ENCODE measurements at regions not wholly inside any gene's neighbourhood (a gene's known extent, or its start where the extent isn't known, plus 50 kb on each side); places are given as distances from the start of the nearest gene placed in this dataset.

DNA sequence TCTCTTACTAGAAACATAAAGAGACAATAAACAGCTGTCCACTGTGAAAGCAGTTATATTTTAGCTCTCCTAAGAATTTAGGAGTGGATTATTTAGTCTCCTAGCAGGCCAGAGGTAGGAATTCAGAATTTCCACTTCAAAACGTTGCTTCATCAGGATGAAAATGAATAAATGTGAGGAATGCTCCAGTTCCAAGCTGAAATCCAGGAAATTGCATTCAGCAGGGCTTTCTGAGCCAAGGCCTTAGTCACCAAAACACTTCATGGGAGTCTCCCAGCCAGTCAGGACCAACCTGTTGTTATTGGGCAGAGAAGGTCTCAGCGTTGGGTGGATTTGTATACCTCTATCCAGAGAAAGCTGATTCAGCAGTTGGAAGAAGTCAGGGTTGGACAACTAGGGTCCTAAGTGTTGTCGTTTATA lies 1040.3 kb downstream of the TLE1 start:
- peak overlapping the region in 6 of 12 donors; percentile 10 to 59 (median 49) for H3K27ac ChIP-seq
- H3K4me1 ChIP-seq, result peaks cover 0 to 14% (median 0%) of the 10 kb centered on the region in 12 donors
- TF ChIP-seq, protein P1, sequence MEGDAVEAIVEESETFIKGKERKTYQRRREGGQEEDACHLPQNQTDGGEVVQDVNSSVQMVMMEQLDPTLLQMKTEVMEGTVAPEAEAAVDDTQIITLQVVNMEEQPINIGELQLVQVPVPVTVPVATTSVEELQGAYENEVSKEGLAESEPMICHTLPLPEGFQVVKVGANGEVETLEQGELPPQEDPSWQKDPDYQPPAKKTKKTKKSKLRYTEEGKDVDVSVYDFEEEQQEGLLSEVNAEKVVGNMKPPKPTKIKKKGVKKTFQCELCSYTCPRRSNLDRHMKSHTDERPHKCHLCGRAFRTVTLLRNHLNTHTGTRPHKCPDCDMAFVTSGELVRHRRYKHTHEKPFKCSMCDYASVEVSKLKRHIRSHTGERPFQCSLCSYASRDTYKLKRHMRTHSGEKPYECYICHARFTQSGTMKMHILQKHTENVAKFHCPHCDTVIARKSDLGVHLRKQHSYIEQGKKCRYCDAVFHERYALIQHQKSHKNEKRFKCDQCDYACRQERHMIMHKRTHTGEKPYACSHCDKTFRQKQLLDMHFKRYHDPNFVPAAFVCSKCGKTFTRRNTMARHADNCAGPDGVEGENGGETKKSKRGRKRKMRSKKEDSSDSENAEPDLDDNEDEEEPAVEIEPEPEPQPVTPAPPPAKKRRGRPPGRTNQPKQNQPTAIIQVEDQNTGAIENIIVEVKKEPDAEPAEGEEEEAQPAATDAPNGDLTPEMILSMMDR (IDR thresholded peaks at IDR 0.05), result no peak
- TF ChIP-seq POLR2A (IDR thresholded peaks at IDR 0.05), result no peak
- ATAC-seq (peak; percentile 37 to 87 (median 80)), DNase-seq (peak in 4 of 5 donors; percentile 20 to 34 (median 26))
- no peaks in the 10 kb centered on the region for H3K27me3 ChIP-seq
- WGBS, 4 donors, result 44 to 56% (median 53%) methylated on average over 3 of the region's 3 CpGs
- H3K4me3 ChIP-seq, result no peak overlapping the region
- H3K36me3 ChIP-seq, result no peaks in the 10 kb centered on the region
- H3K9me3 ChIP-seq, result peaks cover 0 to 12% (median 0%) of the 10 kb centered on the region in 12 donors
- intact Hi-C loops (cut with DNase I), result no loop called here

DNA sequence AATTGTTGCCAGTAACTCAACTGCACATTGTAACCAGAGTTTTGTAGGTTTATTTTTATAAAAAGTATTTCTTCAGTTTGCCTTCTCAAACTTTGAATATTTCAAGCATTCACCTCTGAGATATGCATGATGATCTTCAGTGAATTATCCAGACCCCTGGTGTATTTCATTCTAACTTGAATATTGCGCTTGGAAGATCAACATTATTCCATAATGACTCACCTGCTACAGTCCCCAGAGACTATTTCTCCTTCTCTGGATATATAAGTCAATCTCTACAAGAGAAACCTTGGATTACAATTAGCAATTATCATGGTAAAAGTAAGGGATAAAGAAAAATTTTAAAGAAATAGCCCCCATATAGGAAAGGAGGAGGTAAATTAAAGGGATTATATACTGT lies 1041.0 kb downstream of the TLE1 start:
- peaks cover 0 to 14% (median 0%) of the 10 kb centered on the region in 12 donors for H3K4me1 ChIP-seq
- H3K36me3 ChIP-seq, result no peaks in the 10 kb centered on the region
- WGBS, 4 donors, result 65 to 77% (median 75%) methylated on average over 1 of the region's 1 CpG
- intact Hi-C loops (cut with DNase I), result no loop called here
- H3K4me3 ChIP-seq, result no peak overlapping the region
- peaks cover 0 to 5% (median 0%) of the 10 kb centered on the region in 12 donors for H3K9me3 ChIP-seq
- no peak for TF ChIP-seq POLR2A (IDR thresholded peaks at IDR 0.05)
- TF ChIP-seq, protein P1 (IDR thresholded peaks at IDR 0.05), result no peak
- ATAC-seq, result no peak
- DNase-seq, result no peak
- peak overlapping the region in 3 of 12 donors; percentile 25 to 57 (median 26) for H3K27ac ChIP-seq
- H3K27me3 ChIP-seq, result no peaks in the 10 kb centered on the region

DNA sequence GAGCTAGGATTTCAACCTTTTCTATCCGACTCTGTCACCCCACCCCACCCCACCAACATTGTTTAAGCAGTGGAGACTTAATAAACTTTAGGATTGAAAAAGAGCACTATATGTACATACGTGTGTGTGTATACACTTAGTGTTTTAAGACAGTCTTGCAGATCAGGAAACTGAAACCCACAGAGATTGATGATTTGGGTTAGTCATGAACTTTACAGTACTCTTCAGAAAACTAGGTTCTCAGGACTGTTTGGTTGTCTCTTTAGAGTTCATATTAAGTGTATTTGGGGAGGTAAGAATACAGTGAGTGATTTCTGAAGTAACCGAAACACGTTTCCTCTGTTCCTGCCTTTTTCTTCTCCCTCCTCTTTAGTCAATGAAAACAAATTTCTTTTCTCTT lies 1043.1 kb downstream of the TLE1 start:
- intact Hi-C loops (cut with DNase I), result no loop called here
- H3K27me3 ChIP-seq, result no peaks in the 10 kb centered on the region
- H3K36me3 ChIP-seq, result no peaks in the 10 kb centered on the region
- TF ChIP-seq, protein P1 (IDR thresholded peaks at IDR 0.05), result no peak
- no peak for TF ChIP-seq POLR2A (IDR thresholded peaks at IDR 0.05)
- no peaks in the 10 kb centered on the region for H3K9me3 ChIP-seq
- H3K4me3 ChIP-seq, result no peak overlapping the region
- H3K4me1 ChIP-seq, result peaks cover 0 to 14% (median 0%) of the 10 kb centered on the region in 12 donors
- ATAC-seq, result no peak
- WGBS, 4 donors, result 81 to 89% (median 88%) methylated on average over 4 of the region's 4 CpGs
- DNase-seq, result no peak
- no peak overlapping the region for H3K27ac ChIP-seq

DNA sequence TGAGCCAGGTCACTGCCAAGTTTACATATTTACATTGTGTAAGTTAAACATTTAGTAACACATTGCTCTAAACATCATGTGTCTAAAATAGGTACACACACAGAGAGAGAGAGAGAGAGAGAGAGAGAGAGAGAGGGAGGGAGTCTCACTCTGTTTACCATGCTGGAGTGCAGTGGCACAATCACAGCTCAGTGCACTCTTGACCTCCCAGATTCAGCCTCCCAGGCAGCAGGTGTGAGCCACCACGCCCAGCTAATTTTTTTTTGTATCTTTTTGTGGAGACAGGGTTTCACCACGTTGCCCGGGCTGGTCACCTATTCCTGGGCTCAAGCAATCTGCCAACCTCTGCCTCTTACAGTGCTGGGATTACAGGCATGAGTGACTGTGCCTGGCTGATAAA lies 1045.3 kb downstream of the TLE1 start:
- intact Hi-C loops (cut with DNase I), result no loop called here
- Histone ChIP-seq H3K9me3 (no peaks in the 10 kb centered on the region), H3K27ac (no peak overlapping the region), H3K36me3 (no peaks in the 10 kb centered on the region), H3K4me1 (peaks cover 0 to 6% (median 0%) of the 10 kb centered on the region in 12 donors), H3K4me3 (no peak overlapping the region), H3K27me3 (no peaks in the 10 kb centered on the region)
- no peak for DNase-seq
- WGBS, 4 donors, result 78 to 89% (median 82%) methylated on average over 3 of the region's 3 CpGs
- TF ChIP-seq, protein P1 (IDR thresholded peaks at IDR 0.05), result no peak
- no peak for TF ChIP-seq POLR2A (IDR thresholded peaks at IDR 0.05)
- no peak for ATAC-seq
